ENCODE measurements at regions not wholly inside any gene's neighbourhood (a gene's known extent, or its start where the extent isn't known, plus 50 kb on each side); places are given as distances from the start of the nearest gene placed in this dataset.

DNA sequence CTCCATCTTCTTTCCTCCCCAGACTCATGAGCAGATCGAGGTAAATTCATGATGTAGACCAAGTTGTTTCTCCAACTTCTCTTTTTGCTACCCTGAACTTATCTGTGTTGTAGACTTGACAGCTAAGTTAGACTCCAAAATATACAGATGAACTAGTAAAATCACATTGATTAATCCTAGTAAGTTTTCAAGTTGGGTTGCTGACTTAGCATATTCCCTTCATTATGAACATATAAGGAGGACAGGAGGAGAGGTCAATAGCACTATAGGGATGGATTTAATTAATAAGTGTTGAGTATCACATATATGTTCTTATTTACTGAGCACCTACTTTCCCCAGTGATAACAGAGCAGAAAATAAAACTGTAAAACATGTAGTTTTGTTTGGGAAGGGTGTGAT is 227.3 kb downstream of the TINAG start:
- TF ChIP-seq POLR2AphosphoS5 (IDR thresholded peaks at IDR 0.05) (no peak), CTCF (IDR thresholded peaks at IDR 0.05) (no peak)
